Body of pancreas (tissue), 4 donors: ENCODE measurements at regions not wholly inside any gene's neighbourhood (a gene's known extent, or its start where the extent isn't known, plus 50 kb on each side); places are given as distances from the start of the nearest gene placed in this dataset.

Experiments used
- ATAC-seq: fragments of 150-250 bp; one replicate; pipeline ENCODE4 v1.9.1; 2016
- DNase-seq, 4 donors: peaks; one replicate each; pipeline ENCODE4 v3.0.0-alpha.2; 2019
- H3K27ac ChIP-seq, 4 donors: fragments of 200-600 bp; sonication (generic); 1 replicate in 3 of 4; 2 replicates in 1 of 4; pipeline versions ENCODE4 v1.5.1 to v1.6.1; 2016 to 2019; ENCODE audit warnings: mild to moderate bottlenecking in 1 of 4, mixed read lengths in 1 of 4, moderate library complexity in 1 of 4
- H3K27me3 ChIP-seq, 2 donors: fragments of 200-600 bp; sonication (generic); one replicate each; pipeline ENCODE4 v1.6.0; 2016; ENCODE audit warnings: mild to moderate bottlenecking in 1 of 2
- H3K36me3 ChIP-seq, 2 donors: fragments of 200-600 bp; sonication (generic); replicated peaks in 1 of 2; 2 replicates each; pipeline ENCODE4 v1.5.1; 2016; ENCODE audit warnings: low read depth in 2 of 2; ENCODE audit not compliant: insufficient read depth in 1 of 2
- H3K4me1 ChIP-seq: fragments of 200-600 bp; sonication (generic); one replicate; pipeline ENCODE4 v1.6.0; 2016
- H3K4me3 ChIP-seq, 2 donors: fragments of 200-600 bp; sonication (generic); 1 replicate in 1 of 2; 2 replicates in 1 of 2; pipeline ENCODE4 v1.5.1; 2016 to 2019
- H3K9me3 ChIP-seq, 3 donors: fragments of 200-600 bp; sonication (generic); 1 replicate in 2 of 3; 2 replicates in 1 of 3; pipeline ENCODE4 v1.5.1; 2016
- POLR2A ChIP-seq, 3 donors: fragments of 450-650 bp; IDR thresholded peaks; one replicate each; pipeline ENCODE4 v1.6.1; 2016; ENCODE audit warnings: antibody characterized with exemption in 3 of 3, mild to moderate bottlenecking in 2 of 3
- WGBS, 2 donors: methylation state at CpG; one replicate each; pipeline ENCODE4 v1.1.5; 2017; 5-methylcytosine and 5-hydroxymethylcytosine counted together
- intact Hi-C: fragments of 100-400 bp; cut with DNase I; formaldehyde crosslinking; loops from one replicate; pipeline ENCODE4 v1.15.1; 2023
- TF ChIP-seq, protein P1 (sequence below), 7 experiments: fragments of 450-650 bp in 4 of 7; fragments of 200-600 bp in 3 of 7; sonication (generic) in 3 of 7; IDR thresholded peaks; one replicate each; pipeline ENCODE4 v1.5.1; 2016 to 2019; ENCODE audit warnings: antibody characterized with exemption in 7 of 7

DNA sequence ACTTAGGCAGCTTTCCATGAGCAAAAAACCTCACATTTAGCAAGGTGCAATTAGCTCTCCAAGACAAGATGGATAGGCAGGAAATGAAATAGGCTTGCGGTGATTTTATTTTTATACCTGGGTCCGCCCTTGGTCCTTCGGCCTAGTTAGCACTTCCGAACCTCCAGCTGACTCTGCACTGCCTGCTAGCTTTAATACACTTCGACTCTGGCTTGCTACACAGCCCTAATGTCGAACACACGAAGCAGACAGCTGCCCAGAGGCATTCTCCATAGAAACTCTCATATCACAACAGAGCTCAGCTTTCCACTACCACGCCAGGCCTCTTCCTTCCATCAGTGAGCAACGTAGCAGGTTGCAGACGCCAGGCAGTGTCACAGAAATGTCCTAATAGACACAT lies 688.0 kb downstream of the VRK1 start:
- no peak for DNase-seq
- ATAC-seq, result no peak
- no peaks in the 10 kb centered on the region for H3K9me3 ChIP-seq
- H3K36me3 ChIP-seq, result no peaks in the 10 kb centered on the region
- WGBS, 2 donors, result 70 to 77% methylated on average over 10 of the region's 10 CpGs
- H3K4me3 ChIP-seq, result no peak overlapping the region
- no peaks in the 10 kb centered on the region for H3K4me1 ChIP-seq
- intact Hi-C loops, result no loop called here
- TF ChIP-seq, protein P1, sequence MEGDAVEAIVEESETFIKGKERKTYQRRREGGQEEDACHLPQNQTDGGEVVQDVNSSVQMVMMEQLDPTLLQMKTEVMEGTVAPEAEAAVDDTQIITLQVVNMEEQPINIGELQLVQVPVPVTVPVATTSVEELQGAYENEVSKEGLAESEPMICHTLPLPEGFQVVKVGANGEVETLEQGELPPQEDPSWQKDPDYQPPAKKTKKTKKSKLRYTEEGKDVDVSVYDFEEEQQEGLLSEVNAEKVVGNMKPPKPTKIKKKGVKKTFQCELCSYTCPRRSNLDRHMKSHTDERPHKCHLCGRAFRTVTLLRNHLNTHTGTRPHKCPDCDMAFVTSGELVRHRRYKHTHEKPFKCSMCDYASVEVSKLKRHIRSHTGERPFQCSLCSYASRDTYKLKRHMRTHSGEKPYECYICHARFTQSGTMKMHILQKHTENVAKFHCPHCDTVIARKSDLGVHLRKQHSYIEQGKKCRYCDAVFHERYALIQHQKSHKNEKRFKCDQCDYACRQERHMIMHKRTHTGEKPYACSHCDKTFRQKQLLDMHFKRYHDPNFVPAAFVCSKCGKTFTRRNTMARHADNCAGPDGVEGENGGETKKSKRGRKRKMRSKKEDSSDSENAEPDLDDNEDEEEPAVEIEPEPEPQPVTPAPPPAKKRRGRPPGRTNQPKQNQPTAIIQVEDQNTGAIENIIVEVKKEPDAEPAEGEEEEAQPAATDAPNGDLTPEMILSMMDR (IDR thresholded peaks at IDR 0.05), result no peak
- no peak for TF ChIP-seq POLR2A (IDR thresholded peaks at IDR 0.05)
- no peak overlapping the region for H3K27ac ChIP-seq
- no peaks in the 10 kb centered on the region for H3K27me3 ChIP-seq

DNA sequence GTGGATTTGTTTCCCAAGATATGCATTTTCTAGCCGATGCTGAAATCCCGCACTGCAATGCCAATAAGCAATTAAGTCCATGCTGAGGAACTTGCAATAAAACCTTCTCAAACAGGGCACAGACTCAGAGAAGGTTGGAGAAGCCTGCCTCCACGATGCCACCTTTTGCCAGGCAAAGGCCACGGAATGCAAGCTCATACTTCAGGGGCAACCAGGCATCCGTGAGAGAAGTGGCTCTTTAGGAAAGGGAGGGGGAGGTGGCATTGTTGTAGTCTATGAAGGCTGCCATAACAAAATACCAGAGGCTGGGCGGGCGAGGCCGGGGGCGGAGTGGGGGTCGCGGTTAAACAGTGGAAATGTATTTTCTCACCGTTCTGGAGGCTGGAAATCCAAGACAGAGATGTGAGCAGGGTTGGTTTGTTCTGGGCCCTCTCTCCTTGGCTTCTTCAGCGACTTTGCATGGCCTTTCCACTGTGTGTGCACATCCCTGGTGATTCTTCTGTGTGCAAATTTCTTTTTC lies 689.5 kb downstream of the VRK1 start:
- ATAC-seq (no peak), DNase-seq (no peak)
- no peaks in the 10 kb centered on the region for H3K4me1 ChIP-seq
- no peak overlapping the region for H3K27ac ChIP-seq
- TF ChIP-seq, protein P1 (IDR thresholded peaks at IDR 0.05), result no peak
- TF ChIP-seq POLR2A (IDR thresholded peaks at IDR 0.05), result no peak
- H3K27me3 ChIP-seq, result no peaks in the 10 kb centered on the region
- H3K36me3 ChIP-seq, result no peaks in the 10 kb centered on the region
- H3K9me3 ChIP-seq, result no peaks in the 10 kb centered on the region
- H3K4me3 ChIP-seq, result no peak overlapping the region
- intact Hi-C loops, result no loop called here
- WGBS, 2 donors, result 76 to 94% methylated on average over 13 of the region's 13 CpGs

DNA sequence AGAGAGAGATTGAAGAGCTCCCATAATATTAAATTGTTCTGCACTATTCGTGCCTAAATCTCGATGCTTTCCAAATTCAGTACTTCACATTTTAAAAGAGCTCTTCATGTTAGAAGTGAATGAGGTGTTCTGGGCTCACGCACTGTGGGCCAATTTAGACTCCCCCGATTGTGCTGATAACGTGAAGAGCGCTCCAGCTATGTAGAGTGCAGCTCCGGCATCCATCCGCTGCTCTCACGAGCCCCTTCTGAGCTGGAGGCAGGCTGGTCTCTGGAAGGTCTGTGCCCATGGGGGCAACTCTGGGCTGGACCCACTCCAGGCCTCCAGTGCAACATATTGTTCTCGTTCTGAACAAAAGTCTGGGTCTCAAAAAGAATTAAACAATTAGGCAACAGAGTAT lies 692.6 kb downstream of the VRK1 start:
- H3K4me1 ChIP-seq, result no peaks in the 10 kb centered on the region
- H3K27me3 ChIP-seq, result no peaks in the 10 kb centered on the region
- H3K4me3 ChIP-seq, result no peak overlapping the region
- TF ChIP-seq POLR2A (IDR thresholded peaks at IDR 0.05), result no peak
- TF ChIP-seq, protein P1 (IDR thresholded peaks at IDR 0.05), result no peak
- WGBS, 2 donors, result 76 to 82% methylated on average over 10 of the region's 10 CpGs
- H3K36me3 ChIP-seq, result no peaks in the 10 kb centered on the region
- H3K27ac ChIP-seq, result no peak overlapping the region
- H3K9me3 ChIP-seq, result no peaks in the 10 kb centered on the region
- intact Hi-C loops, result no loop called here
- ATAC-seq (no peak), DNase-seq (no peak)

DNA sequence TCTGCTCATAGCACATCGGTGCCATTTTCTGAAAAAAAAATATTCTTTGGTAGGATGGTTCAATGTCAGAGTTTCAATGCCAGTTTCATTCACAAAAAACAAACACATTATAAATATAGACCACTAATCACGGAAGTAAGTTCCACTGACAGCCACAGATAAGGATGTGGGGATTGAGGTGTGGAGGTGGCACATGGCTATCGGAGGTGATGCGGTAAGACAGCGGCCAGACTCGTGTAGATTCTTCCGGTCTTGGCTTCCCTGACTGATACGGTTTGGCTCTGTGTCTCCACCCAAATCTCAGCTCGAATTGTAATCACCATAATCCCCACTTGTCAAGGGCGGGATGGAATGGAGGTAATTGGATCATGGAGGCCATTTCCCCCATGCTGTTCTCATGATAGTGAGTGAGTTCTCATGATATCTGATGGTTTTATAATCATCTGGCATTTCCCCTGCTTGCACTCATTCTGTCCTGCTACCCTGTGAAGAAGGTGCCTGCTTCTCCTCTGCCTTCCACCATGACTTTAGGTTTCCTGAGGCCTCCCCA lies 693.4 kb downstream of the VRK1 start:
- ATAC-seq, result no peak
- Histone ChIP-seq H3K27me3 (no peaks in the 10 kb centered on the region), H3K4me1 (no peaks in the 10 kb centered on the region), H3K4me3 (no peak overlapping the region), H3K36me3 (no peaks in the 10 kb centered on the region), H3K9me3 (no peaks in the 10 kb centered on the region), H3K27ac (no peak overlapping the region)
- no peak for DNase-seq
- WGBS, 2 donors, result 76 to 81% methylated on average over 10 of the region's 10 CpGs
- intact Hi-C loops, result no loop called here
- TF ChIP-seq POLR2A (IDR thresholded peaks at IDR 0.05), result no peak
- TF ChIP-seq, protein P1 (IDR thresholded peaks at IDR 0.05), result no peak

DNA sequence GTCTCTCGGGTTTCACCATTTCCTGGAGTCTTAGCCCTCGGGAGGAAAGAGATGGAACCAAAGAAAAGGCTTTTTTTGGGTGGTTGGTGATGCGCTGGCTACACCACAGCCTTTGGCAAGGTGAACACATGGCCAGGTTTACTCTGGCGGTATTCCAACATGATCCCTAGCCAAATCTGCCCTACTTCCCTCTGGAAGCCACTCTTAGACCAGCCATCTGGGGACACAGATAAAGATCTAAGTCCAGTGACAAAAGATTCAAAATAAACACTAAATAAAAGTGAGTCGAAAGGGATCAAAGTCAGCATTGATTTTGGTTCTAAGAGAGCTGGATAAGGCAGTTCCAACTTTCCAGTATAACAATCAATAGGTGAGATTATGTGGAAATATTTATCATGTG lies 694.5 kb downstream of the VRK1 start:
- Histone ChIP-seq H3K27ac (no peak overlapping the region), H3K4me1 (no peaks in the 10 kb centered on the region), H3K9me3 (no peaks in the 10 kb centered on the region), H3K36me3 (no peaks in the 10 kb centered on the region), H3K4me3 (no peak overlapping the region), H3K27me3 (no peaks in the 10 kb centered on the region)
- no peak for ATAC-seq
- peak in 1 of 4 donors; percentile 11 for DNase-seq
- intact Hi-C loops, result no loop called here
- 34 to 37% methylated on average over 5 of the region's 5 CpGs for WGBS, 2 donors
- TF ChIP-seq, protein P1 (IDR thresholded peaks at IDR 0.05), result no peak
- no peak for TF ChIP-seq POLR2A (IDR thresholded peaks at IDR 0.05)
